GM21723 (cell line): ENCODE measurements at regions not wholly inside any gene's neighbourhood (a gene's known extent, or its start where the extent isn't known, plus 50 kb on each side); places are given as distances from the start of the nearest gene placed in this dataset.

ENCODE experiments used
- ATAC-seq: cut with Tn5 transposase; IDR thresholded peaks from one replicate; pipeline ENCODE4 v1.9.1; 2021; ENCODE audit warnings: mild to moderate bottlenecking, moderate library complexity; ENCODE audit not compliant: unreplicated experiment

DNA sequence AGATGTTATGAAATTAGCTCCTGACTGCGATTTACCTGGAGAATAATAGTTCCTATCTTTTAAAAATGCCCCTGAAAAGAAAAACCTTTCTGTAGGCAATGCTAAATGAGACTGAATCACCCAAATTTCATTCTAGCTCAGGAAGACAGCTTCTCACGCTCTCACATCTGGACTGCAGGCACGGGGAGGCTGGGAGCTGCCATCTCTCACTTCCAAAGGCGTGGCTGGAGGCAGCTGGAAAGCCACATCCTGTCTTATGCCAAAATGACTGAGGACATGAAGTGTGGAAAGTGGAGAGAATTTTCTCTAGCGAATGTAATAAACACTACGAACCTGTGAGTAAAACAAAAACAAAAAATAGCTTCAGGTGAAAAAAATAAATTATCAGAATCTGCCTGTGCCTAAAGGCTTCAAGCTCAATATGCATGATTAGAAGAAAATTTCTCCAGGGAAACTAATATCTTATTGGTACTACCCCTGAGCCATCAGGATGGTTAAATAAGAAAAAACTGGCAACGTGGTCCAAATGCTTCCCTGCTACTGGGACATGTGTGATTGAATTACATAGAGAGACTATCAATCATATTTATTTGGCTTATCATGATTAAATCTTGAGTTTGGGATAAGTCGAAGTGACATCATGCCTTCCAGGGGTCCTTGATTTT lies 58.1 kb upstream of the UBL3 start:
- ATAC-seq: no peak

DNA sequence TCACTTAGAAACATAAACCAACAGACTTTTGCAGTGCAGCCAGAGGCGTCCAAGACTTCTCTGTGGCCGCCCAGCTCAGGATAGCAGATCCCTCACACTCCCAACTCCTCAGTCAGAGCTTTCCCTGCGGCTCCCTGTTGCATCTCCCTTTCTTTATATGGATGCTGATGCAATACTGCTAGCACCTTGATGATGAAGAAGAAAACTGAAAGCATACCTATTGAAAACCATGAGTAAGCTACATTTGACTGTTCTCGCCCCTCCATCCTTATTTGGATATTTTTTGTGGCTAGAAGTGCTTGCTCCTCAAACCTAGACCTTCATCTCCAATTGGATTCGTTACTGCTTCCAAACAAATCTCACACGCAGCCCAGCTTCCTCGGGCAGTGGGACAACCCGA lies 57.3 kb upstream of the UBL3 start:
- no peak for ATAC-seq

DNA sequence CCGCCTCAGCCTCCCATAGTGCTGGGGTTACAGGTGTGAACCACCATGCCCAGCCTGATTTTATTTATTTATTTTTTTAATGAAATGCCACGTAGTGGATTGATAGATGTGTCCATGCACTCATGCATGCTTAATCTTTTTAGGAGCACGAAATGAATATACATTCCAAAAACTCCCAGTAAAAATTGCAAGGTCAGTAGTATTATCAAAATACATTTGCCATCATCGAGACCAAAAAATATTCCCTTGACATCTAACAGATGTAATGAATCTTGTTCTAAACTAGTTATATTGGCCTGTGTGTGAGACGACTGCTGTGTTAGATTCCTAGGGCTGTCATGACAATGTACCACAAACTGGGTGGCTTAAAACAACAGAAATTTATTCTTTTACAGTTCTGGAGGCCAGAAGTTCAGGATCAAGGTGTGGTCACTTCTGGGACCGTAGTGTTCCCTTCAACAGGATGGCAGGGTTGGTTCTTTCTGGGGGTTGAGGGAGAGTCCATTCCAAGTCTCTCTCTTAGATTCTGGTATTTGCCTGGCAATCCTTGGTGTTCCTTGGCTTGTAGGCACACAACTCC lies 56.1 kb upstream of the UBL3 start:
- no peak for ATAC-seq

DNA sequence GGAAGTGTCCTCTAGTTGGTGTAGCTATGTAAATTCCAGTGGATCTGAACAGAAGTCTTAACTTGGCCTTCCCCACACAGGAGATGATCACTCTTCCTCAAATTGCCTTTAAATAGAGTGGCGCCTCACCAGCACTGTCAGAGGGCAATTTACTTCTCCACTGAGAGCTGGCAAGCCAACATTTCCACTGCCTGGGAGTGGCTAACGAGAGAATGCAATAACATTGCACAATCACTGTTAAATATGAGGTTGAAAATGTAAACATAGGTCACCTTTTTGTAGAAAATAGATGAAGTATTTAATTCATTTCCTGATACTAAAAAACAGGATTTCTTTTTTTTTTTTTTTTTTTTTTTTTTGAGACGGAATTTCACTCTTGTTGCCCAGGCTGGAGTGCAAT lies 55.4 kb upstream of the UBL3 start:
- ATAC-seq: no peak

DNA sequence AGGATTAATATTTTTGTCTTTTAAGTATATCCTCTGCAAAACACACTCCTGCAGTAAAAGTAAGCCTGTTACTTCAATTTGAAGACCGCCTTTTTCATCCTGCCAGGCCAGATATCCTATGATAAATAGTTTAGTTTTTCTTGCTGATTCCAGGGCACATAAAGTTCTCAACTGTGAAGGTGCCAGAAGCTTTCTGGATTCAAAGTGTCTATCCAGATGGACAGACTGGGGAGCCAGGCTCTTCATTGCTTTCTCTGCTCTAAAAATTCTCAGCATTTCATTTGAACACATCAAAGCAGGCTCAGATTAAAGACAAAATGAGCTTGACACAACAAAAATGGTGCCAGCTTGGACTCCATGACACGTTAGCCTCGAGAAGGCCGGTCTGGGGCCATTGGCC lies 53.6 kb upstream of the UBL3 start:
- ATAC-seq: no peak

DNA sequence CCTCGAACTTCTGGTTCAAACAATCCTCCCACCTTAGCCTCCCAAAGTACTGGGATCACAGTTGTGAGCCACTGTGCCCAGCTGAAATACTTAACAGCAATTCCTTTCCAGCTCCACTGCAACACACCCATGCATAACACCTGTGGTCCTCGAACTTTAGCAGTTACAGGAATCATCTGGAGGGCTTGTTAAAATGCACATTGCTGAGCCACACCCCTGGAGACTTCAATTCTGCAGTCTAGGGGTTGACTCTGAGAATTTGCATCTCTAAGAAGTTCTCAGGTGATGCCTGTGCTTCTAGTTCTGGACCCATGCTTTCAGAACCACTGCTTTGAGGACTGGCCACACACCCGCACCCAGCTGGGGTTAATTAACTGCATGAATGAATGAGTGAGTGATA lies 53.1 kb upstream of the UBL3 start:
- ATAC-seq: no peak

DNA sequence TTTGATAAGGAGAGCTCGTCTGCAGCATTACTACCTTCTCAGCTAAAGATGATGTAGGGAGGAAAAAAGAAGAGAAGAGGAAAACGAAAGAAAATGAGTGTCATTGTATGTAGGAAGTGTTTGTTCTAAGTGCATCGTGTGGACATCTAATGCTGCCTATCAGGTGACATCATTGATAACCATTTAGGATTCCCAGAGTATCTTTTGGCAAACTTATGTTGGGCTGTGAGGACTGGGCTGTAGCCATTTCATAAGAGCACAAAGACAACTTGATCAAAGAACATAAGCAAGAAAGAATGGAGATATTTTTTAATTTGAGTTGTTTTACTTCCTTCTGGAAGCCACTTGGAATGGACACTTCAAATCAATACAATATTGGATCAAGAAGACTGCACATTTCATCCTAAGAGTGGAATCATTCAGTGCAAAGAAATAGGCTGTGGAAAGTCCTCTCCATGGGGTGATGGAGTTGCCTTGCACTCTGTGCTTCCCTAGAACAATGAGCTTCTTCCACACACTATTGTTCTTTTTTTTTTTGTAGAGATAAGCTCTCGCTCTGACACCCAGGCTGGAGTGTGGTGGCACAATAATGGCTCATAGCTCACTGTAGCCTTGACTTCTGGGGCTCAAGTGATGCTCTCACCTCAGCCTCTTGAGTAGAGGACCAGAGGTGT lies 52.4 kb upstream of the UBL3 start:
- no peak for ATAC-seq

DNA sequence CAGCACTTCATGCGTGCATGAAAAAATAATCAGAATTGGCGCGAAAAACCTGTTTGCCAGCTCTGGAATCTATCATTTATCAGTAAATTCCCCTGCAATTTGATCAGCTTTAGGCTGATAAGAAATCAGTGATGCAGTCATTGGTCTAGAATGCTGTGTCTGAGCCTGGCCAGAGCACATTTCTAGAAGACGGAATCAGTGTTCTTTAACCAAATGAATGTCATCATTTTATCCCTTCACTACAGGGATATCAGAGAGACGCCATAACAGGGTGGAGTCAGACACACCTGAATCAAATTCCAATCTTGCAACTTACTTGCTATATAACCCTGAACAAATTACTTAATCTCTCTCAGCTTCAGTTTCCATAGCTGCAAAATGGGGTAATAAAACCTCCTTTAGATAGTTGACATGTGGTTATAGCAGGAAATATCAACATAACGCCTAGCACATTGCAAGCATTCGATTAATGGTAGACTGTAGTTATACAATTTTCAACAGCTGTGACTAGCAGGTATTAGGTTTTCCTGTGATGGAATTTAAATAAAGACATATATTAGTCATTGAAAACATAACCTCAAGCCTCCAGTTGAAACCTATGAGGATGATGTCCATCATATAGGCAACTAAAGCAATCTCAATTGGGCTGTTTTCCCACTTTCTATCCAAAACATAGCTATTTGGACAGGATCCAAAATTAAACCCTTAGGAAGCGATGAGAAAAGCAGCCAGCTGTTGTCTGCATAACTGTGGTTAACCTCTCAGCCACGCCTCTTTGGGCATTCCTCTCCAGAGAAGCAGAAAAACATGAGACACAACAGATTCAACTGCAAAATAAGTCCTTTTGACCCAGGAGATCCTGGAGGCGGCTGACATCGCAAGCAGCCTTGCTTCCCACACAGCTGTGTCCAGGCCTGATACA lies 51.6 kb upstream of the UBL3 start:
- no peak for ATAC-seq
